ENCODE measurements at regions not wholly inside any gene's neighbourhood (a gene's known extent, or its start where the extent isn't known, plus 50 kb on each side); places are given as distances from the start of the nearest gene placed in this dataset.
"Not testable (repeated sequence)": the region's sequence is repeated elsewhere in the genome, so short reads cannot be mapped to it uniquely, and the experiment has no call there.

- in situ Hi-C loops (cut with MboI; ENCODE audit: low sequenced_read_pairs in 4 of 4); ATAC-seq; intact Hi-C loops (cut with DNase I; ENCODE audit: low total_unique reads): not testable (repeated sequence)
These were observed 51.4 kb upstream of the INPP4B start for GRCh38 chr4:142897518-142897917.

GRCh38 chr4:142900622-142901021 lies 54.5 kb upstream of the INPP4B start:
- in situ Hi-C loops (cut with MboI; ENCODE audit: low sequenced_read_pairs in 4 of 4), result no loop called here
- H3K4me3 ChIP-seq, result no peak overlapping the region
- intact Hi-C loops (cut with DNase I; ENCODE audit: low total_unique reads), result no loop called here
- ATAC-seq (no peak), DNase-seq (no peak)
- H3K9me3 ChIP-seq, result no peaks in the 10 kb centered on the region
- H3K4me1 ChIP-seq, result no peaks in the 10 kb centered on the region
- TF ChIP-seq CTCF (IDR thresholded peaks at IDR 0.05 in 4 of 5, conservative IDR thresholded peaks at IDR 0.05 in 1 of 5) (no peak), POLR2A (IDR thresholded peaks at IDR 0.05) (no peak)
- no peaks in the 10 kb centered on the region for H3K36me3 ChIP-seq
- H3K27ac ChIP-seq, result no peak overlapping the region
- H3K27me3 ChIP-seq, result no peaks in the 10 kb centered on the region

More at GRCh38 chr4:142897518-142897917, 51.4 kb upstream of the INPP4B start:
- H3K36me3 ChIP-seq, H3K27me3 ChIP-seq, H3K4me1 ChIP-seq, H3K9me3 ChIP-seq, DNase-seq, H3K4me3 ChIP-seq, H3K27ac ChIP-seq: not testable (repeated sequence)

GRCh38 chr4:142901166-142901662 lies 55.1 kb upstream of the INPP4B start:
- DNase-seq (no peak), ATAC-seq (no peak)
- intact Hi-C loops (cut with DNase I; ENCODE audit: low total_unique reads) (no loop called here), in situ Hi-C loops (cut with MboI; ENCODE audit: low sequenced_read_pairs in 4 of 4) (no loop called here)
- H3K4me3 ChIP-seq, result no peak overlapping the region
- H3K27me3 ChIP-seq, result no peaks in the 10 kb centered on the region
- H3K36me3 ChIP-seq, result no peaks in the 10 kb centered on the region
- no peaks in the 10 kb centered on the region for H3K9me3 ChIP-seq
- no peak for TF ChIP-seq POLR2A (IDR thresholded peaks at IDR 0.05)
- TF ChIP-seq CTCF (IDR thresholded peaks at IDR 0.05 in 4 of 5, conservative IDR thresholded peaks at IDR 0.05 in 1 of 5), result no peak
- H3K27ac ChIP-seq, result no peak overlapping the region
- H3K4me1 ChIP-seq, result no peaks in the 10 kb centered on the region

GRCh38 chr4:142903617-142904016 lies 57.5 kb upstream of the INPP4B start:
- DNase-seq; H3K27me3 ChIP-seq; intact Hi-C loops (cut with DNase I; ENCODE audit: low total_unique reads); H3K4me3 ChIP-seq; H3K4me1 ChIP-seq; H3K9me3 ChIP-seq; in situ Hi-C loops (cut with MboI; ENCODE audit: low sequenced_read_pairs in 4 of 4); H3K27ac ChIP-seq; H3K36me3 ChIP-seq; ATAC-seq: not testable (repeated sequence)

- ATAC-seq, result no peak
- DNase-seq, result no peak
- intact Hi-C loops (cut with DNase I; ENCODE audit: low total_unique reads) (no loop called here), in situ Hi-C loops (cut with MboI; ENCODE audit: low sequenced_read_pairs in 4 of 4) (no loop called here)
- Histone ChIP-seq H3K27me3 (no peaks in the 10 kb centered on the region), H3K4me1 (peaks cover 0 to 3% of the 10 kb centered on the region in 2 donors), H3K36me3 (no peaks in the 10 kb centered on the region), H3K27ac (no peak overlapping the region), H3K9me3 (no peaks in the 10 kb centered on the region), H3K4me3 (no peak overlapping the region)
- TF ChIP-seq CTCF (IDR thresholded peaks at IDR 0.05 in 4 of 5, conservative IDR thresholded peaks at IDR 0.05 in 1 of 5) (no peak), POLR2A (IDR thresholded peaks at IDR 0.05) (no peak)
These were observed 63.8 kb upstream of the INPP4B start for GRCh38 chr4:142909908-142910307.

- in situ Hi-C loops (cut with MboI; ENCODE audit: low sequenced_read_pairs in 4 of 4), result no loop called here
- intact Hi-C loops (cut with DNase I; ENCODE audit: low total_unique reads), result no loop called here
- DNase-seq (no peak), ATAC-seq (no peak)
- no peaks in the 10 kb centered on the region for H3K27me3 ChIP-seq
- no peak overlapping the region for H3K27ac ChIP-seq
- H3K9me3 ChIP-seq, result no peaks in the 10 kb centered on the region
- H3K36me3 ChIP-seq, result no peaks in the 10 kb centered on the region
- no peak overlapping the region for H3K4me3 ChIP-seq
- H3K4me1 ChIP-seq, result peaks cover 0 to 3% of the 10 kb centered on the region in 2 donors
- no peak for TF ChIP-seq CTCF (IDR thresholded peaks at IDR 0.05 in 4 of 5, conservative IDR thresholded peaks at IDR 0.05 in 1 of 5)
- TF ChIP-seq POLR2A (IDR thresholded peaks at IDR 0.05), result no peak
These were observed 66.9 kb upstream of the INPP4B start for GRCh38 chr4:142913034-142913433.

Measured in gastrocnemius medialis (tissue), 4 donors.